SHP77 treated with DMSO at 0.1 percent for 48 hours (cell line): ENCODE measurements at regions not wholly inside any gene's neighbourhood (a gene's known extent, or its start where the extent isn't known, plus 50 kb on each side); places are given as distances from the start of the nearest gene placed in this dataset.
"Not testable (repeated sequence)": the region's sequence is repeated elsewhere in the genome, so short reads cannot be mapped to it uniquely, and the experiment has no call there.

Experiments used
- DNase-seq: peaks from one replicate; lab custom pipeline; 2025; lab: John Stamatoyannopoulos, UW

GRCh38 chr13:111622051-111622531, 301.6 kb downstream of the TEX29 start:
- DNase-seq: no peak

DNA sequence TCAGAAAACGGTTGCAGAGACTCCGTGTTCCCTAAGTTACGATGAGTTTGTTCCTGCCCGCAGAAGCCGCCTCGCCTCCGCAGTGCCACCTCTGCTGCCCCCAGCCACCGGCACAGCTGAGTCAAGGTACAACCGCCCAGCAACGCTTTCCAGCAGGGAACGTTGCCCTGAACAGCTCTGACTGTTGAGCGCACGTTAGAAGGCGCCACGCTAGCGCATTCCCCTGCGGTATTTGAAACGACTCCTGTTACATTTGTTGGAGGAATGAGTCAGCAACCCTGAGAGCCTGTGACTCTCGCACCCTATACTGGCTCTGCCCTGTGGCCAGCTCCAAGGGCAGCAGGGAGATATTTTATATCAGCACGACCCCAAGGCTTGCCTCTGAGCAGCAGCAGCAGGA, 302.8 kb downstream of the TEX29 start:
- DNase-seq: no peak

- no peak for DNase-seq
Observed at GRCh38 chr13:111623743-111624505, 303.5 kb downstream of the TEX29 start.

DNA sequence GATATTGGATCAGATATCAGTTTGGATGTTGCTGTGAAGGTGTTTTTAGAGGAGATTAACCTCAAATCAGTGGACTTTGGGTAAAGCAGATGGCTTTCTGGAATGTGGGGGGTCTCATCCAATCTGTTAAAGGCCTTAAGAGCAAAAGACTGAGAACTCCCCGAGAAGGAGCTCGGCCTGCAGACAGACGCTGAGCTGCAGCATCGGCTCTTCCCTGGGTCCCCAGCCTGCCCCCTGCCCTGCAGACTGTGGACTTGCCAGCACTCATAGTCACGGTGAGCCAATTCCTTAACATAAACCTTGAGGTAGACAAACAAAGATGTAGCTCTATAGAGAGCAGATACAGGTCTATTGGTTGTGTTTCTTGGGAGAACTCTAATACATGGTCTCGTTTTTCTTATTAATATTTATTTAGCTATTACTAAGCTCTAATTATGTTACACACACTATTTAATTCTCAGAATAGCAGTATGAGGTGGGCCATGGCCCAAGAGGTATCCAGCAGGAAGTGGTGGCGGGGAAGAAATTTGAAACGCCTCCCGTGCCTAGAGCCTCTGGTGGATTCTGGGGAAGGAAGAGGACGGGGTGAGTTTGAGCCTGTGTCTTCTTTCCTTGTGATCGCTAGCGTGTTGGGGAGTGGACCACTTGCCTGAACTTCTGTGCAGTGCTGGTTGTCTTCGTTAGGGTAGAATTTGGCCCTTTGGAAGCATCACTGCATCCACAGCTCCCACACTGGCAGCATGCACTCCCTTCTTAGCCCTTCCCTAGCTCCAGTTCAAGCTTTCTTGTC, 305.3 kb downstream of the TEX29 start:
- no peak for DNase-seq

DNA sequence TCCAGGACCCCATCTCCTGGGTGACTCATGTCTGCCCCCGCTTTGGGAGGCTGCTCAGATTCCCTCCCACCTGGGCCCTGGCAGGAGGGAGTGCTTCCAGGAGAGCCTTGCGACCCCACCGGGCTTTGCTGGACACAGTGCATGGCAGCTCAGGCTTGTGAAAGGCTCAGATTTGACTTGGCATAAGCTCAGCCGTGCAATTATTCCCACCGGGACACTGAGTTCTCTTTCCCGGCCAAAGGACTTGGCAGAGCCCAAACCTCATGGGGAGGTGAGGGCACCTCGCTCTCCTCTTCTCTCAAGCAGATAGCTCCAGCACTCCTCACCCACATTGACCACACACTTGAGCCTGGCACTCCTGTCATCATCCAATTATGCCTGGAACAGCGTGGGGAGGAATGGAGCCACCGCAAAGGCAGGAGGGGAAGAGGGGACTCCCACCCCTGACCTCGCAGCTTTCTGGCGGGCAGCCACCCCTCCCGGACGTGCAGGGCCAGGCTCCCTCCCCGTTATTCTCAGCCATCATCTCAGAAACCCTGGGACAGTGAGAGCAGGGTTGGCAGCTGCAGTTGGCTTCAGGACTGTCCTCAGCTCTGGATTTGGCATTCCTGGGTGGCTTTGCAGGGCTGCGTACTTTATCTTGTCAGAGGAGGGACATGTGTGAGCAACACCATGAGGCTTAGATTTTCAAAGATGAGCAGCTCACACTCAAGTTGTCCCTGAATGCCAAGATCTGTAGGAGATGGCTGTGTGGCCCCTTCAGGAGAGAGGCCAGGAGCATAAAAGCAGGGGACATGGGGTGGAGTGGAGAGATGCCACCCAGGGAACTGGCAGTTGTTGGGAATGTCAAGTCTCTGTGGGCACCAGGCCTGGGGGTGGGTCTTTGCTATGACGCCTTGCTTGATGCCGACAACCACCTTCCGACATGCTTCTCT, 306.2 kb downstream of the TEX29 start:
- DNase-seq: no peak

GRCh38 chr13:111627596-111627995, 307.2 kb downstream of the TEX29 start:
- no peak for DNase-seq

DNA sequence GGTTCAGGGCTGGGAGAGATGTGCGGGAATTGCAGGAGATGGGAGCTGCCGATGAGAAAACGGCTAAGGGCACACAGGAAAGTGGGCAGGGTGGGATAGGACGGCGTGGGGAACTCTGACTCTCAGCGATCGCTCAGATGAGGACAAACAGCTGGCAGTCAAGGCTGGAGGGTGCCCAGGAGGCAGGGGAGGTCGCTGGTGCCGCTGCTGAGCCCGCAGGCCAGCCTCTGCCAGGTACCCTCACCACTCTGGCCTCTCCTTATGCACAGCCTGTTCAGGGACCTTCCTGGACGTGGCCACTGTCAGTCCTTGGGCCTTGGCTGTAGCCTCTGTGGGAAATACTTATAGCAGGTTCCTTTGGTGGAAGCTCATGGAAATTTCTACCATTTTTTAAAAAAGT, 308.6 kb downstream of the TEX29 start:
- no peak for DNase-seq

GRCh38 chr13:111629457-111629856, 309.0 kb downstream of the TEX29 start:
- no peak for DNase-seq

DNA sequence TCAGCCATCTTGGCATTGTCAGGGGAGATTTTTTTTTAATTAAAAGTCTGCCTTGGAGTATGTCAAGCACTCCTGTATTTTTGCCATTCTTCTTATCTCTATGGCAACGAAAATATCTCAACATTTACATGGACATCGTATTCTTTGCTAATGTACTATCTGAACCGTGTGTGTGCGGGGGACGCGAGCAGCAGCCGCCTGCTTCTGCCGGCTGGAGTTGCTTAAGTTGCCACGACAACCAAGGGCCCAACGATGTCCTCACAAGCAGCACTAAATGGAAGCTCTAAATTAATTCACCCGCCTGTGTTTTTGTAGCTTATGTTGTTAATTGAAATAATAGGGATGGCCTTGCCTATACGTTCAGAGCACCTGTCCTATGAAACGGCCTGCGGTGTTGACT, 309.5 kb downstream of the TEX29 start:
- no peak for DNase-seq

- no peak for DNase-seq
Observed at GRCh38 chr13:111630406-111630805, 310.0 kb downstream of the TEX29 start.

DNA sequence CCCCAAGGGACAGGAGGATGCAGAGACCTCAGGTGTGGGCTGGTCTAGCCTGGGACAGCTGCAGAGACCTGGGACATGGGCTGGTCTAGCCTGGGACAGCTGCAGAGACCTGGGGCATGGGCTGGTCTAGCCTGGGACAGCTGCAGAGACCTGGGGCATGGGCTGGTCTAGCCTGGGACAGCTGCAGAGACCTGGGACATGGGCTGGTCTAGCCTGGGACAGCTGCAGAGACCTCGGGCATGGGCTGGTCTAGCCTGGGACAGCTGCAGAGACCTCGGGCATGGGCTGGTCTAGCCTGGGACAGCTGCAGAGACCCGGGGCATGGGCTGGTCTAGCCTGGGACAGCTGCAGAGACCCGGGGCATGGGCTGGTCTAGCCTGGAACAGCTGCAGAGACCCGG, 310.8 kb downstream of the TEX29 start:
- not testable (repeated sequence) for DNase-seq

DNA sequence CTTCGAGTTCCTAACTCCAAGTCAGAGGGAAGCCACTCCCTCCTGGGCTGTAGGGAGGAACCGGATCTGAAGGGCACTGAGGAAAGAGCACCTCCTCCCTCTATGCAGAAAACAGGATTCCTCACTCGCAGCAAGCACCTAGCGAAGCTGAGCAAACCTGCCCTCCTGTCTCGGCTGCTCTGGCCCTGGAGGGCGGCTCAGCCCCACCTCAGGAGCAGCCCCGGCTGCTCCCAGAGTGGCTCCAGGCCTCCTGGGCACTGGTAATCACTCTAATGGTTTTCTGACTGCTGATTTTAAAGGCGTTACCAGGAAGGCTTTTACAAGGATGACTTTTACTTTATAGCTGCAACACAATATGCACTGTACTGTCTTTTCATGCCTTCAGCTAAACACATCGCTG, 312.5 kb downstream of the TEX29 start:
- DNase-seq: no peak

GRCh38 chr13:111633401-111633800, 313.0 kb downstream of the TEX29 start:
- no peak for DNase-seq

DNA sequence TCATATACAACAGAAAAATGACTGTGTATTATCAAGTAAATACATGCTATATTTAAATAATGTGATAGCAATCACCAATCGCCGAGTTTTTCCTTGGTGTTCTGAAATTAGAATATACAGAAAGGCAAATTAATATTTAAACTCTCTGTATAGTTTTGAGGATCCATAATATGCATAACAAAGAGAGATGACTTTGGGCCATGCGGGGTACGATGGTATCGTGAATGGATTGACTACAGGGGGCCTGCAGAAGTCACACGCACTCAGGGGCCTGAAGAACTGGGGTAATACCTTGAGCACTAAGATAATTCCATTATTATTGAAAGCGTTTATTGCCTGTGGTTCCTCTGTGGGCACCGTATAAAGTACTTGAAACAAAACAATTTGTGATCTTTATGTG, 314.0 kb downstream of the TEX29 start:
- DNase-seq: no peak

GRCh38 chr13:111636271-111636670, 315.8 kb downstream of the TEX29 start:
- no peak for DNase-seq

- no peak for DNase-seq
Observed at GRCh38 chr13:111636804-111637203, 316.4 kb downstream of the TEX29 start.

GRCh38 chr13:111637365-111637764, 316.9 kb downstream of the TEX29 start:
- DNase-seq: no peak

DNA sequence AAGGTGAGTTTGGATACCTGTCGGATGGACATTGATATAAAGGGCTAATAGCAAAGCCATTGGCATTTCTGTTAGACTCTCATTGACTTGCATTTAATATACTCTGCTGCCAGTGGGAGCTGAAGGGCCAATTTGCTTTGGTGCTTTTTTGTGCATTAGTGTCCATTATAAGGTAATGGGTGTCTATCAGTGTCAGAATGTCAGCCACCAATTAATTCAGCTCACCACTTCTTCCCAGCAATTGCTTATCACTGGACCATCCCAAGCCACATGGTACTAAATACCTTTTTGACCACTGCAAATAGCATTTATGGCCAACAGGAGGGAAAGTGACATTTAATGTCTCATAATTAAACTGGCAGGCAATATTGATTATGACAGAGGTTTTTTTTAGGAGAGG, 317.8 kb downstream of the TEX29 start:
- DNase-seq: no peak

DNA sequence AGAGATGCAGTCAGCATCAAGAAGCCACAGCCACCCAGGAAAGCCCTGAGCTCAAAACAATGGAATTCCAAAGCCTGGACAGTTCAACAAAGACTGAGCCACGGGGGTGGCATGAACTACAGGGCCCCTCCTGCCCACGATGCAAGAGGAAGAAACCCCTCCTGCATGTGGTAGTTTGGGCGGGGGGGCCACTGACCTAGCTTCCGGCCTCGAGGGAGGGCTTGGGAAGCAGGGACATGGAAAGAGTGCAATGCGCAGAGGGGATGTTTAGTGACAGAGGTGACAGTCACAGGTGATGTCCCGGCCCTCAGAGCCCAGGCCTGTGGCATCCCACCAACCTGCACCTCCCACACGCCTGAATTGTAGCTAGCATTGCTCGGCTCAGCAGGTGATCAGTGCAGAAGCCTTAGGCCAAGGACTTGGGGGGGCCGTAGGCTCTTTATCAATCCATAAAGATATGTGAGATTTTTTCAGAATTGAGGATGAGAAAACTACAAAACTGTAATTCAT, 318.8 kb downstream of the TEX29 start:
- DNase-seq: no peak

- no peak for DNase-seq
Observed at GRCh38 chr13:111640006-111640405, 319.6 kb downstream of the TEX29 start.

- no peak for DNase-seq
Observed at GRCh38 chr13:111640476-111640875, 320.0 kb downstream of the TEX29 start.

- no peak for DNase-seq
Observed at GRCh38 chr13:111642156-111642767, 321.8 kb downstream of the TEX29 start.
